Activated naive CD4-positive, alpha-beta T cell treated with anti-CD3 and anti-CD28 coated beads for 36 hours (primary cell): ENCODE measurements at regions not wholly inside any gene's neighbourhood (a gene's known extent, or its start where the extent isn't known, plus 50 kb on each side); places are given as distances from the start of the nearest gene placed in this dataset.
"Not testable (repeated sequence)": the region's sequence is repeated elsewhere in the genome, so short reads cannot be mapped to it uniquely, and the experiment has no call there.

Experiments
- CTCF ChIA-PET: fragments of 350-600 bp; sonication (Branson Sonifier 250); formaldehyde crosslinking; loops from one replicate; lab custom pipeline; 2021; ENCODE audit warnings: antibody characterized with exemption; lab: Charles Lee
- DNase-seq: peaks from one replicate; pipeline ENCODE4 v3.0.0-alpha.2; 2020
- H3K27ac Mint-ChIP-seq: one replicate; pipeline ENCODE4 v1.8.0; 2021; ENCODE audit warnings: mild to moderate bottlenecking, mixed read lengths
- H3K27me3 Mint-ChIP-seq: one replicate; pipeline ENCODE4 v1.8.0; 2021; ENCODE audit warnings: low read depth, mixed read lengths
- H3K36me3 Mint-ChIP-seq: one replicate; pipeline ENCODE4 v1.8.0; 2021; ENCODE audit warnings: low read depth, mixed read lengths
- H3K4me1 Mint-ChIP-seq: one replicate; pipeline ENCODE4 v1.8.0; 2021; ENCODE audit warnings: low read depth, mixed read lengths
- H3K4me3 Mint-ChIP-seq: one replicate; pipeline ENCODE4 v1.8.0; 2021; ENCODE audit warnings: mild to moderate bottlenecking, moderate library complexity, mixed read lengths
- H3K9me3 Mint-ChIP-seq: one replicate; pipeline ENCODE4 v1.8.0; 2021; ENCODE audit warnings: mixed read lengths
- intact Hi-C: fragments of 100-400 bp; cut with micrococcal nuclease; formaldehyde crosslinking; loops from one replicate; pipeline ENCODE4 v1.15.1; 2023

DNA sequence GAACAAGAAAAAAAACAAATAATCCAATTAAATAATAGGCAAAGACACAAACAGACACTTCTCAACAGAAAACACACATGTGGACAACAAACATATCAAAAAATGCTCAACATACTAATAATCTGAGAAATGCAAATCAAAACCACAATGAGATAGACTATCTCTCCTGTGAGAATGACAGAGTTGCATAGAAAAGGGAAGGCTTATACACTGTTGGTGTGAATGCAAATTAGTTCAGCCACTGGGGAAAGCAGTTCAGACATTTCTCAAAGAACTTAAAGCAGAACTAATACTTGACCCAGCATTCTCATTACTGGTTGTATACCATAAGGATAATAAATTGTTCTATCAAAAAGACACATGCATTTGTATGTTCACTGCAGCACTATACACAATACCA lies 637.8 kb upstream of the LUZP2 start:
- H3K4me1 Mint-ChIP-seq = no peaks in the 10 kb centered on the region
- intact Hi-C loops = no loop called here
- H3K36me3 Mint-ChIP-seq = no peaks in the 10 kb centered on the region
- no peaks in the 10 kb centered on the region for H3K27me3 Mint-ChIP-seq
- no peak overlapping the region for H3K4me3 Mint-ChIP-seq
- DNase-seq = no peak
- no peak overlapping the region for H3K27ac Mint-ChIP-seq
- H3K9me3 Mint-ChIP-seq = no peaks in the 10 kb centered on the region
- CTCF ChIA-PET = interaction anchor here (0.7 kb wide), 1 partner anchor 616 kb away, joined by 3 read pairs; no protein-coding TSS in a partner anchor

DNA sequence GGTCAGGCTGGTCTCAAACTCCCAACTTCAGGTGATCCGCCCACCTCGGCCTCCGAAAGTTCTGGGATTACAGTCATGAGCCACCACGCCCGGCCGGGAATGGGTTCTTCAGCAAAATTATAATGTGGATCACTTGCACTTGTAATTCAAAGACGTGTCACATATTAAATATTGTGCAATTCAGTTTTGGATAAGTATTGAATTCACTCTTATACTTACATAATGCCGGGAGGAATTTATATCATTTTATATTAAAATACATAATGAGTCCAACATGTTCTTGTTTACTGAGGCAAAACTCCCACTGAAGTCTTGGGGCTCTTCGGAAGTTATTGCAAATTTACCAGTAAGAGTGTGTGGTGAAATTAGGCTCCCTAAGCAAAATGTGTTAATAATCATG lies 635.2 kb upstream of the LUZP2 start:
- no peak for DNase-seq
- H3K36me3 Mint-ChIP-seq = no peaks in the 10 kb centered on the region
- no peaks in the 10 kb centered on the region for H3K27me3 Mint-ChIP-seq
- H3K27ac Mint-ChIP-seq = no peak overlapping the region
- H3K4me1 Mint-ChIP-seq = no peaks in the 10 kb centered on the region
- H3K9me3 Mint-ChIP-seq = no peaks in the 10 kb centered on the region
- intact Hi-C loops = no loop called here
- CTCF ChIA-PET = no interaction called here
- H3K4me3 Mint-ChIP-seq = no peak overlapping the region

DNA sequence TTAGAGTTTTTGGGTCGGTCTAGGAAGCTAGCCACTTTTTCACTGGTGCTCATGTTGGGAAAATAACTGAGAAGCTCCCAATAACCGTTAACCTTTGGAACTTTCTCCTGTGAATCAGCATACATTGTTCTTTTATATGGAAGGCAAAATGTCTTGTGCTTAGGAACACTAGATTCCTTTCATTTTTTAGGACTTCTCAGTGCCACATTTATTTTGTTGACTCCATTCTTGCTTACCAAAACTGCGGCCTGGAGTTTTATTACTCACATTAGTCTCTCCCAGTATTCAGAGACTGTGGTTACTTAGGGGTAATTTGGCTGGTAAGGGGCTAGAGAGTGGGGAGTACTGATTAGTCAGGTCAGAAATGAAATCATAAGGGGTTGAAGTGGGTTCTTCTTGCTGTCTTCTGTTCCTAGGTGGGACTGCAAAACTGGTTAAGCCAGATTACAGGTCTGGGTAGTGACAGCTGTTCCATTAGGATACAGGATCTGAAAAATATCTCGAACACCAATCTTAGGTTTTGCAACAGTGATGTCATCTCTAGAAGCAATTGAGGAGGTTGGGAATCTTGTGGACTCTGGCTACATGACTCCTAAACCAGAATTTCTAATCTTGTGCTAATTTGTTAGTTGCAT lies 631.4 kb upstream of the LUZP2 start:
- no peak for DNase-seq
- CTCF ChIA-PET = no interaction called here
- Mint-ChIP-seq H3K27me3 (no peaks in the 10 kb centered on the region), H3K36me3 (no peaks in the 10 kb centered on the region), H3K4me3 (no peak overlapping the region), H3K27ac (no peak overlapping the region), H3K4me1 (no peaks in the 10 kb centered on the region), H3K9me3 (peaks cover 3% of the 10 kb centered on the region)
- intact Hi-C loops = no loop called here

DNA sequence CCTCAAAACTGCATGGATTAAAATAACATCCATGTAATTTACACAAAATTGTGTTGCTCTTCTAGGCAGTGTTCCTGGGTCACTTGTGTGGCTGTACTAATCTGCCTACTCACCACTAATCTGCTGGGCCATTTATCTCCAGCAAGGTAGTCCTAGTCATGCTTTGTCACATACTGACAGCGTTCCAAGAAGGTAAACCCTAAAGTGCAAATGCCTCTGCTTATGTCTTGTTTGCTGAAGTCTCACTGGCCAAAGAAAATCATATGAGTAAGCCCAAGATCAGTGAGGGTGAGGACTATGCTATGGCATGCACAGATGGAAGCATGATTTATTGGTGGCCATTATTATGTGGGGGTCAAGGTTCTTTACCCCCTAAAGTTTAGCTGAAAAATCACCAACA lies 630.2 kb upstream of the LUZP2 start:
- Mint-ChIP-seq H3K27me3 (no peaks in the 10 kb centered on the region), H3K4me1 (no peaks in the 10 kb centered on the region), H3K4me3 (no peak overlapping the region), H3K27ac (no peak overlapping the region), H3K36me3 (no peaks in the 10 kb centered on the region), H3K9me3 (peaks cover 3% of the 10 kb centered on the region)
- CTCF ChIA-PET = no interaction called here
- DNase-seq = no peak
- intact Hi-C loops = no loop called here

DNA sequence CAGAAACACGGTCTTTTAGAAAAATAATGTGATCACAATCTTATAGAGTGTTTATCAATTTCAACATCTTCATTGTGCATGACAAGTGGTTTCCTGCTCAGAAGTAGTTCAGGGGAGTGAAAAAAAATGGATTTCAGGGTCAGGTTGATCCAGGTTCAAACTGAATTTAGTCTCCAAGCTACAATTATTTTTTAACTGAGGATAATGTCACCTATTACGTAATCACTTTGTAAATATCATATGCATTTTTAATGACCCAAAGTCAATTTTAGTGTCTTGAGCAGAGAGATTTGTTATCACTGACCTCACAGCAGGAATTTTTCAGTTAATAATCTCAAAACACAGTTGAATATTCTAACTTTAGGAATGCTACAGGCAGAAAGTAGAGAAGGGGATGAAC lies 627.2 kb upstream of the LUZP2 start:
- DNase-seq = no peak
- H3K27me3 Mint-ChIP-seq = no peaks in the 10 kb centered on the region
- no peaks in the 10 kb centered on the region for H3K4me1 Mint-ChIP-seq

DNA sequence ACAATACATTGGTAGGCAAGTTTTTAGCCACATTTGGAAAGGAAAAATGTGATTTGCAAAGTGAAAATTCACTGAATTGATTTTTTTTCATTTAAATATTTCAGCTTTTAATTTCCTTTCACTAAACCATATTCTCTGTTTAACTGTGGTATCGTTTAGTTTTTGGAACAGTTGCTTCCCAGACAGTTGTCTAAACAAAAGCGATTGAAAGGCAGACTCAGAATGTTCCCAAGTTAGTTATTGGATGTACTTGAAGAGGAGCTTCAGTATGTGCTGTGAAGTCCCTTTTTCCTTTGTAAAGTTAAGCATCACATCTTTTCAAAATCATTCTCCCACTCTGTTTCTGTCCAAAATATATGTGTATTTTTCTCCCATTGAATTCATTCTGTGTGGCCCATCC lies 623.4 kb upstream of the LUZP2 start:
- H3K4me3 Mint-ChIP-seq = no peak overlapping the region
- no peaks in the 10 kb centered on the region for H3K4me1 Mint-ChIP-seq
- no peaks in the 10 kb centered on the region for H3K27me3 Mint-ChIP-seq
- intact Hi-C loops = no loop called here
- no peak overlapping the region for H3K27ac Mint-ChIP-seq
- no peak for DNase-seq
- no peaks in the 10 kb centered on the region for H3K36me3 Mint-ChIP-seq
- CTCF ChIA-PET = no interaction called here
- peaks cover 3% of the 10 kb centered on the region for H3K9me3 Mint-ChIP-seq

More for the DNA sequence above, 627.2 kb upstream of the LUZP2 start:
- CTCF ChIA-PET = no interaction called here
- intact Hi-C loops = no loop called here
- peaks cover 3% of the 10 kb centered on the region for H3K9me3 Mint-ChIP-seq
- H3K4me3 Mint-ChIP-seq = no peak overlapping the region
- H3K36me3 Mint-ChIP-seq = no peaks in the 10 kb centered on the region
- H3K27ac Mint-ChIP-seq = no peak overlapping the region

DNA sequence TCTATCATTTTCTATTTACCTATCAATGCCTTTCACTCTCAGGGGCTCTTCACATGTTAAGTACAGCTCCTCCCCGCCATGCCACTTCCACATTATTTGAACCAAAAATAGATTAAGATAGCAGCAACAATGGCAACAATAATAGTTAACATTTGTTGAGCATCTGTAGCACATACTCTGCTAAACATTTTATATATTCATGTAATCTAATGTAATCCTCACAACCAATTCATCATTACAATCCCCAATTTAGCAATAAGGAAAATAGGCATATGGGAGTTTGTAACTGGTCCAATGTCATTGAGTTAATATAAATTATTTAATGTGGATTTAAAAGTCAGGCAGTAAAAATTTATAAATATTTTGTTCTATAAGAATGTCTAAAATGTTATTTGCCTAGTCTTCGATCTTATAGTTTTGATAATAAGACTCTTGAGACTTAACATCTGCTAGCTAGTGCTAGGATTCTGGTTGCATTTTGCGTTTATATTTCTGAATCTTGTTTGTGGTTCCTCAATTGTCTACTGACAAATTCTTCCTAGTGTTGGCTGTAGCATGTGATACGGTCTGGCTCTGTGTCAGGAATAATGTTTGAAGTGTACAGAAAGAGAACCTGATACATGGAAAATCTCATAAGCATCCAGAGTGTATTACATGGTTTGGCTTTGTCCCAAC lies 621.5 kb upstream of the LUZP2 start:
- H3K27me3 Mint-ChIP-seq = no peaks in the 10 kb centered on the region
- intact Hi-C loops = no loop called here
- H3K4me3 Mint-ChIP-seq = no peak overlapping the region
- no peaks in the 10 kb centered on the region for H3K36me3 Mint-ChIP-seq
- H3K4me1 Mint-ChIP-seq = no peaks in the 10 kb centered on the region
- no peak for DNase-seq
- no peak overlapping the region for H3K27ac Mint-ChIP-seq
- CTCF ChIA-PET = no interaction called here
- H3K9me3 Mint-ChIP-seq = no peaks in the 10 kb centered on the region

DNA sequence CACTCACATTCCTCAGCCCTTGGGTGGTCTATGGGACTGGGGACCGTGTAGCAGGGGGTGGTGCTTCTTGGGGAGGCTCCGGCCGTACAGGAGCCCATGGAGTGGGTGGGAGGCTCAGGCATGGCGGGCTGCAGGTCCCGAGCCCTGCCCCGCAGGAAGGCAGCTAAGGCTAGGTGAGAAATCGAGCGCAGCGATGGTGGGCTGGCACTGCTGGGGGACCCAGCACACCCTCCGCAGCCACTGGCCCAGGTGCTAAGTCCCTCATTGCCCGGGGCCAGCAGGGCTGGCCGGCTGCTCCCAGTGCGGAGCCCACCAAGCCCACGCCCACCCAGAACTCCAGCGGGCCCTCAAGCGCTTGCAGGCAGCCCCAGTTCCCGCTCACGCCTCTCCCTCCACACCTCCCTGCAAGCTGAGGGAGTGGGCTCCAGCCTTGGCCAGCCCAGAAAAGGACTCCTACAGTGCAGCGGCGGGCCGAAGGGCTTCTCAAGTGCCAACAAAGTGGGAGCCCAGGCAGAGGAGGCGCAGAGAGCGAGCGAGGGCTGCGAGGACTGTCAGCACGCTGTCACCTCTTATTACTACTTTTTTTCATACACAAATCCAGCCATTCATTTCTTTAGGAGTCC lies 613.3 kb upstream of the LUZP2 start:
- H3K27ac Mint-ChIP-seq, H3K27me3 Mint-ChIP-seq, intact Hi-C loops, H3K4me3 Mint-ChIP-seq, DNase-seq, H3K9me3 Mint-ChIP-seq, CTCF ChIA-PET, H3K36me3 Mint-ChIP-seq, H3K4me1 Mint-ChIP-seq: not testable (repeated sequence)

DNA sequence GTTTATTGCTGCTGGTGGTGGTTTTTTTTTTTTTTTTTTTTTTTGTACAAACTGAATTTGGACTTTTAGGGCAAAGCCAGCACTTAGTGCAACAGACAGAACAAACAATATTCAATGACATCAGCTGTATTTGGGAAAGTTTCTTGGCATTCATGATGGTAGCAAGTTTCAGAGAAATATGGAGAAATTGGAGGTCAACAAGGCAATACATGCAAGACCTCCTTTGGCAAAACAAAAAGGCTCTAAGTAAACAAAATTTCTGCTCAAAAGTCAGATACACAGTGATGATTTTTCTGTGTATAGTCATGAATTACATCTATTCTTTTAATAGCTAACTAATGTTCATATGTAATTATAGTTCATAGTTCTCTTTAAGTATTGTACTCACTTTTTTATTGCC lies 612.5 kb upstream of the LUZP2 start:
- Mint-ChIP-seq H3K27ac (no peak overlapping the region), H3K4me3 (no peak overlapping the region), H3K4me1 (no peaks in the 10 kb centered on the region), H3K36me3 (no peaks in the 10 kb centered on the region), H3K9me3 (no peaks in the 10 kb centered on the region), H3K27me3 (no peaks in the 10 kb centered on the region)
- CTCF ChIA-PET = no interaction called here
- no peak for DNase-seq
- intact Hi-C loops = no loop called here

DNA sequence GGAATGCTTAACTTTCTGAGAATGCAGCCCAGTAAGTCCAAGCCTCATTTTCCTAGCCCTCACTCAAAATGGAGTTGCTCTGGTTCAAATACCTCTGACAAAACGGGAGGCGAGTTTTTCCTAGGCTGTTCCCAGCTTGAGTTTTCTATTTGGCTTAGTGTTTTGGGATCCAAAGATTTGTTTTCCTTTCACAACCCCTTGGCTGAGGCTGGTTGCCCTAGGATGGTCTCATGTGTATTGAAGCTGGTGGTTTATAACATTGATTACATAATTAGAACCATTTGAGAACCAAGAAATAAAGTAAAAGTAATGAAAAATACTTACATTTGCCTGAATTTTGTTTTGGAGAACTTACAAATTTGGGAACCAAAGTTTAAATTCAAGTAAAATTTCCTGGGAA lies 611.1 kb upstream of the LUZP2 start:
- no peak for DNase-seq
- H3K27ac Mint-ChIP-seq = no peak overlapping the region
- no peak overlapping the region for H3K4me3 Mint-ChIP-seq
- no peaks in the 10 kb centered on the region for H3K4me1 Mint-ChIP-seq
- H3K27me3 Mint-ChIP-seq = no peaks in the 10 kb centered on the region
- peaks cover 2% of the 10 kb centered on the region for H3K9me3 Mint-ChIP-seq
- intact Hi-C loops = no loop called here
- CTCF ChIA-PET = no interaction called here
- no peaks in the 10 kb centered on the region for H3K36me3 Mint-ChIP-seq

DNA sequence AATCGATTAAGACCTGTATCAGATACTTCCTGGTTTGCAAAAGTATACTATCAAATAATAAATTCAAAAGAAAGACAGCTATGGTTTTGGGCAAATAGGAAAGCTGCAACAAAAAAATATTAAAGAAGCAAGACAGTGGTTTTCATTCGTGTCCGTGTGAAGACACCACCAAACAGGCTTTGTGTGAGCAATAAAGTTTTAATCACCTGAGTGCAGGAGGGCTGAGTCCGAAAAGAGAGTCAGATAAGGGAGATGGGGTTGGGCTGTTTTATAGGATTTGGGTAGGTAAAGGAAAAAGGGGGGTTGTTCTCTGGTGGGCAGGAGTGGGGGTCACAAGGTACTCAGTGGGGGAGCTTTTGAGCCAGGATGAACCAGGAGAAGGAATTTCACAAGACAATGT lies 609.7 kb upstream of the LUZP2 start:
- H3K27ac Mint-ChIP-seq, H3K4me1 Mint-ChIP-seq, H3K36me3 Mint-ChIP-seq, H3K4me3 Mint-ChIP-seq, H3K27me3 Mint-ChIP-seq, CTCF ChIA-PET, H3K9me3 Mint-ChIP-seq, DNase-seq, intact Hi-C loops: not testable (repeated sequence)

DNA sequence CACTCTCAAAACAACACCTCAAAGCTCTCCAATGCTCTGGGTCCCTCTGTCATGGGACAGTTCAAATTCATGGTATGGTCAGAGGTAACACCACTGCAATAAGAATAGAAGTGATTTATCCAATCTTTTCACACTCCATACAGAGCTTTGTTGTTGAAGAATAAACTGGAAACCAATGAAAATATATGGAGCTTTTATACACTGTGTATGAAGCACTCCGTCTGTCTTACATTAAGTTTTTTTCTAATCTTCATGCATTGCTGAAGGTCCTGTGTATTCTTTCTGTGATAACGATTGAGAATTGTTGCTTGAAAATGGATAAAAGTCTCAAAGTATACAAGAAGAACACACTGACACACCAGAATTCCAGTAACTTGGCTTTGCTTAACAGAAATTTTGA lies 603.7 kb upstream of the LUZP2 start:
- H3K36me3 Mint-ChIP-seq = no peaks in the 10 kb centered on the region
- no peak for DNase-seq
- no peak overlapping the region for H3K4me3 Mint-ChIP-seq
- CTCF ChIA-PET = no interaction called here
- H3K4me1 Mint-ChIP-seq = no peaks in the 10 kb centered on the region
- no peaks in the 10 kb centered on the region for H3K27me3 Mint-ChIP-seq
- intact Hi-C loops = no loop called here
- no peak overlapping the region for H3K27ac Mint-ChIP-seq
- peaks cover 9% of the 10 kb centered on the region for H3K9me3 Mint-ChIP-seq
